Large intestine (tissue), 3 donors: ENCODE measurements at regions not wholly inside any gene's neighbourhood (a gene's known extent, or its start where the extent isn't known, plus 50 kb on each side); places are given as distances from the start of the nearest gene placed in this dataset.

Experiments
- DNase-seq, 2 donors: peaks; one replicate each; pipeline versions ENCODE4 v3.0.0 to v3.0.0-alpha.2; 2013
- H3K27ac ChIP-seq: one replicate; pipeline ENCODE4 v1.5.1; 2013; ENCODE audit warnings: low read length
- H3K27me3 ChIP-seq: 2 replicates; pipeline ENCODE4 v1.6.1; 2013; ENCODE audit warnings: low read length; ENCODE audit not compliant: control insufficient read depth, insufficient read depth
- H3K36me3 ChIP-seq: 2 replicates; pipeline ENCODE4 v1.6.1; 2013; ENCODE audit warnings: low read length; ENCODE audit not compliant: control insufficient read depth, insufficient read depth
- H3K4me1 ChIP-seq: one replicate; pipeline ENCODE4 v1.6.1; 2013; ENCODE audit warnings: low read length; ENCODE audit not compliant: control insufficient read depth, insufficient read depth
- H3K4me3 ChIP-seq: one replicate; pipeline ENCODE4 v1.5.1; 2013; ENCODE audit warnings: low read length
- H3K9me3 ChIP-seq: one replicate; pipeline ENCODE4 v1.6.1; 2013; ENCODE audit warnings: mild to moderate bottlenecking, low read depth, low read length, moderate library complexity; ENCODE audit not compliant: control insufficient read depth
- WGBS: methylation state at CpG from one replicate; pipeline ENCODE4 v1.1.5; 2013; ENCODE audit warnings: low lambda C conversion rate; ENCODE audit not compliant: insufficient coverage; 5-methylcytosine and 5-hydroxymethylcytosine counted together

DNA sequence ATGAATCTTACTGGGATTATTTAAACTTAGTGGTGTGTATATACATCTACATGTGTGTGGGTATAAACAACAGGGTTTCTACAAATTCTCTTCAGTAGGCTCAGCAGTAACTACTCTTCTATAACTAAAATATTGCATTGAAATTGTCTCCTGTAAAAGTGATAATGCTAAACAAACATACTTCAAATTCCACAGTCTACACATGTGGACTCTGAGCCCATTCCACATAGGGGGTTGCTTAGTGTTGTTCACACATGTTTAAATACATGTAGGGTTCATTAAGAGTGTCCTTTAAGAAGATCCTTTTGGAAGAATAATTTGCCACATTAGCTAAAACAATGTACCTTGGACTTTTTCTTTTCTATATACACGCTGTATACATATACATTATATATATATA is 152.8 kb upstream of the VRK2 start:
- peak in 1 of 2 donors; percentile 35 for DNase-seq
- Histone ChIP-seq H3K27me3 (no peaks in the 10 kb centered on the region), H3K36me3 (no peaks in the 10 kb centered on the region), H3K4me3 (no peak overlapping the region), H3K9me3 (no peaks in the 10 kb centered on the region), H3K27ac (no peak overlapping the region), H3K4me1 (peaks cover 11% of the 10 kb centered on the region)
- no CpG with 5 or more reads among the region's 1 CpG for WGBS

- peaks cover 11% of the 10 kb centered on the region for H3K4me1 ChIP-seq
- H3K9me3 ChIP-seq: no peaks in the 10 kb centered on the region
- no peaks in the 10 kb centered on the region for H3K36me3 ChIP-seq
- no peak overlapping the region for H3K27ac ChIP-seq
- H3K27me3 ChIP-seq: no peaks in the 10 kb centered on the region
- H3K4me3 ChIP-seq: no peak overlapping the region
- 82% methylated on average over 2 of the region's 2 CpGs for WGBS
- DNase-seq: no peak
Observed at GRCh38 chr2:57894381-57894780, 152.2 kb upstream of the VRK2 start.

GRCh38 chr2:57897920-57898319 is 148.7 kb upstream of the VRK2 start:
- Histone ChIP-seq H3K36me3 (no peaks in the 10 kb centered on the region), H3K4me1 (peaks cover 4% of the 10 kb centered on the region), H3K9me3 (no peaks in the 10 kb centered on the region), H3K4me3 (no peak overlapping the region), H3K27ac (no peak overlapping the region), H3K27me3 (no peaks in the 10 kb centered on the region)
- WGBS: no CpG with 5 or more reads among the region's 1 CpG
- peak in 1 of 2 donors; percentile 40 for DNase-seq

GRCh38 chr2:57899898-57900297 is 146.7 kb upstream of the VRK2 start:
- Histone ChIP-seq H3K27ac (no peak overlapping the region), H3K9me3 (no peaks in the 10 kb centered on the region), H3K36me3 (no peaks in the 10 kb centered on the region), H3K27me3 (no peaks in the 10 kb centered on the region), H3K4me1 (peaks cover 4% of the 10 kb centered on the region), H3K4me3 (no peak overlapping the region)
- no peak for DNase-seq
- WGBS: no CpG with 5 or more reads among the region's 1 CpG

GRCh38 chr2:57902578-57902977 is 144.0 kb upstream of the VRK2 start:
- Histone ChIP-seq H3K27me3 (no peaks in the 10 kb centered on the region), H3K27ac (no peak overlapping the region), H3K4me1 (peaks cover 4% of the 10 kb centered on the region), H3K9me3 (no peaks in the 10 kb centered on the region), H3K36me3 (no peaks in the 10 kb centered on the region), H3K4me3 (no peak overlapping the region)
- WGBS: no CpG with 5 or more reads among the region's 6 CpGs
- no peak for DNase-seq

GRCh38 chr2:57906152-57906732 is 140.4 kb upstream of the VRK2 start:
- H3K27me3 ChIP-seq: no peaks in the 10 kb centered on the region
- no peak overlapping the region for H3K27ac ChIP-seq
- H3K9me3 ChIP-seq: no peaks in the 10 kb centered on the region
- H3K4me1 ChIP-seq: no peaks in the 10 kb centered on the region
- H3K4me3 ChIP-seq: no peak overlapping the region
- DNase-seq: peak in 1 of 2 donors; percentile 16
- H3K36me3 ChIP-seq: no peaks in the 10 kb centered on the region
- WGBS: 42% methylated on average over 3 of the region's 5 CpGs

GRCh38 chr2:57907411-57907810 is 139.2 kb upstream of the VRK2 start:
- Histone ChIP-seq H3K27me3 (no peaks in the 10 kb centered on the region), H3K4me1 (no peaks in the 10 kb centered on the region), H3K4me3 (no peak overlapping the region), H3K27ac (no peak overlapping the region), H3K36me3 (no peaks in the 10 kb centered on the region), H3K9me3 (no peaks in the 10 kb centered on the region)
- WGBS: 86% methylated on average over 1 of the region's 1 CpG
- DNase-seq: no peak

GRCh38 chr2:57908736-57909161 is 137.9 kb upstream of the VRK2 start:
- H3K36me3 ChIP-seq: no peaks in the 10 kb centered on the region

GRCh38 chr2:57918126-57918525 is 128.5 kb upstream of the VRK2 start:
- no peak overlapping the region for H3K4me3 ChIP-seq
- no peak for DNase-seq
- H3K27ac ChIP-seq: no peak overlapping the region
- no peaks in the 10 kb centered on the region for H3K4me1 ChIP-seq
- H3K36me3 ChIP-seq: no peaks in the 10 kb centered on the region
- H3K9me3 ChIP-seq: no peaks in the 10 kb centered on the region
- no CpG with 5 or more reads among the region's 1 CpG for WGBS
- no peaks in the 10 kb centered on the region for H3K27me3 ChIP-seq

More at GRCh38 chr2:57908736-57909161, 137.9 kb upstream of the VRK2 start:
- Histone ChIP-seq H3K4me3 (no peak overlapping the region), H3K27ac (no peak overlapping the region), H3K4me1 (no peaks in the 10 kb centered on the region), H3K27me3 (no peaks in the 10 kb centered on the region), H3K9me3 (no peaks in the 10 kb centered on the region)
- no peak for DNase-seq
- WGBS: 63% methylated on average over 2 of the region's 2 CpGs

DNA sequence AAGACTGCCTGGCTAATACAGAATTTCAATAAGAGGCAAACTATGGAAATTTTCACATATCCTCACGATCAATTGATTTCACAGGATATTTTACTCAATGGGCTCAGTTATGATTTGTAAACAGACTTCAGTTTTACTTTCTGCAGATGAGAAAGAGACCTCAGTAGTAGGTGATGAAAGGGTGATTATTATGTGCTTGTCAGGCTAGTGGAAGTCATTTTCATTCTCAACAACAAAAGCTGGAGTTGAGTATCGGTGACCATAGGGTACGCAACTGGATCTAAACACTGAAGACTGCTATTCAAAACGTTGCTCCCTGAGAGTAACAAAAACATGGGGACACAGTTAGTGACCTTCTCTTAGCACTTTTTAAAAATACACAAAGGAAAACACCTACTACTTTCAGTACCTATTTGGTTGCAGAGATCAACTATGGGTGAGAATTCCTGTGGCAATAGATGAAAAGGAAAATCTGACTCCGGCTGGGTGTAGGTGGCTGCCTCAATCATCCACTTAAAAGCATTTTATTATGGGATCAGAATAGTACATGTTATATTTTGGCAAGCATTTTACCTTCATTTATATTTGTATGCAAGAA is 126.2 kb upstream of the VRK2 start:
- H3K27me3 ChIP-seq: no peaks in the 10 kb centered on the region
- H3K36me3 ChIP-seq: no peaks in the 10 kb centered on the region
- no peak overlapping the region for H3K27ac ChIP-seq
- 83% methylated on average over 1 of the region's 5 CpGs for WGBS
- no peak overlapping the region for H3K4me3 ChIP-seq
- no peaks in the 10 kb centered on the region for H3K4me1 ChIP-seq
- H3K9me3 ChIP-seq: no peaks in the 10 kb centered on the region
- no peak for DNase-seq

GRCh38 chr2:57934659-57935058 is 111.9 kb upstream of the VRK2 start:
- H3K27ac ChIP-seq: no peak overlapping the region

More at GRCh38 chr2:57934659-57935058, 111.9 kb upstream of the VRK2 start:
- Histone ChIP-seq H3K36me3 (no peaks in the 10 kb centered on the region), H3K4me3 (no peak overlapping the region), H3K9me3 (peaks cover 4% of the 10 kb centered on the region), H3K4me1 (no peaks in the 10 kb centered on the region), H3K27me3 (no peaks in the 10 kb centered on the region)
- DNase-seq: no peak
